GM18505 (cell line): ENCODE measurements at regions not wholly inside any gene's neighbourhood (a gene's known extent, or its start where the extent isn't known, plus 50 kb on each side); places are given as distances from the start of the nearest gene placed in this dataset.

Experiments
- ATAC-seq: cut with Tn5 transposase; IDR thresholded peaks from one replicate; pipeline ENCODE4 v1.9.1; 2021; ENCODE audit not compliant: unreplicated experiment
- POLR2A ChIP-seq: IDR thresholded peaks from 4 replicates; pipeline ENCODE4 v1.6.1; 2011; ENCODE audit warnings: borderline replicate concordance; ENCODE audit not compliant: insufficient read depth, insufficient read length; ENCODE audit errors: extremely low read depth

DNA sequence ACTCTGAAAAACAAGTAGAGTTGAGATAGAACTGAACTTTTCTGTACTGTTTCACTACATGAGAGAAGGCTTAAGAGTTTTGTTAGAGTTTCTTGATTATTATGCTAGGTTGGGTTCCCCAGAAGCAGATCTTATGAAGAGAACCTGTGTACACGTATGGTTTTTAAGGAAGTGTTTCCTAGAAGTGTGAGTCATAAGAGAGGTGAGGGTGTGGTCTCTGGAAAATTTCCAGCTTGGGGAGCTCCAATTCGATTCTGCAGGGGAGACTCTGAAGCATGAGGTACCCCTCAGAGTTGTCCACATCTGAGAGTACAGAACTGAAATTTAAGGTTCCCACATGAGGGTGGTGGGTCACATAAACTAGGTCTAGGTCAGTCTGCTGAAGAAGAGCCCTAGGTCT, 83.3 kb upstream of the MAP2 start:
- TF ChIP-seq POLR2A: no peak
- no peak for ATAC-seq

GRCh38 chr2:209344349-209344748, 79.5 kb upstream of the MAP2 start:
- no peak for TF ChIP-seq POLR2A
- ATAC-seq: no peak

DNA sequence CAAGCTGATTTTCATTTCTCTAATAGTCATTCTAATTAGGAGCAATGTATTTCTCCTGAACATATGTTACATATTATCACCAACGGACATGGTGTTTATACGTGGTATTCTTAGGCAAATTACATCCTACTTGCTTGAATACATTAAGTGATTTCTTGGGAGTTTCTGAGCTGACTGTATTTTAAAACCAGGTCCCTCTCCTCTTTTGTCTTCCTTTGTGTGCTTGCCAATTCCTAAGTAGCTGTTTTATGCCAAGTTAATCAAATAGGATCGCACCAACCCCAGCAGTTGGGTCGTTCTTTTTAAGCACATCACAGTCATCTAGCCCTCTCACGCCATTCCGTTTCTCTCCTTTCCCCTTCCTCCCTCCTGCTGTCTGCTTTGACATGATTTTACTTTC, 75.4 kb upstream of the MAP2 start:
- TF ChIP-seq POLR2A: no peak
- ATAC-seq: no peak

DNA sequence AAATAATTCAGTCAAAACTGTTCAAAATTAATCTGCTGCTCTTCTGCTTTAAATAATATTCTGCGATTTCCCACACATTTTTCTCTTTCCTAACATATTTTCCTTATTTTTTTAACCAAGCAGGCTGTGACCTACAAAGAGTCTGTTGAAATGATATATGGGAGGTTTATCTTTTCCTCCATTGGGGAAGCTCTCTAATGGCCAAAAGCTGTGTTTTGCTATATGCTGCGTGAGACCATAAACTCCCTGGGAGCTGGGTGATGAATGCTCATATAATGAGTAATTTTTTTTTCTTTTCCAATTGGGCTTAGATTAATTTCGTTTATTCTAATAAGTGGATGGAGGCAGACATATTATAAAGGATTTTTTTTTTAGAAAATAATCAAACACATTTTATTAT, 72.2 kb upstream of the MAP2 start:
- TF ChIP-seq POLR2A: no peak
- no peak for ATAC-seq

DNA sequence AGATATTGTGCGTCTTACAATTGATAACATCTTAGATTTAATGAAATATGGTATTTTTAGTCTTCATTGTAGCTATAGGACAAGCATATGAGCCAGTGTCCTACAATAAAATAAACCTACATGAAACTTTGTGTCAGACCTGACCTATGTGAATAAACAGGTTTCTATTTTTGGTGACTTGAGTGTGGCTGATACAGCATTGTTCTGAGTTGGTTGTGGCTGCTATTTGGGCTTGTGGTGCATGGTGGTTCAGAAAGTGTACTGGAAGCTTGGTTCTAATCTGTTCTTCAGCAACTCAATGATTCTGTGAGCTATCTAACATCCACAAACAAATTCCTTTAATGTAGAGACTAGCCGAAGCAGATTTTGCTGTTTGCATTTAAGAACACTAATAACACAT, 64.9 kb upstream of the MAP2 start:
- no peak for ATAC-seq
- TF ChIP-seq POLR2A: no peak

GRCh38 chr2:209367075-209367747, 56.6 kb upstream of the MAP2 start:
- TF ChIP-seq POLR2A: no peak
- no peak for ATAC-seq

DNA sequence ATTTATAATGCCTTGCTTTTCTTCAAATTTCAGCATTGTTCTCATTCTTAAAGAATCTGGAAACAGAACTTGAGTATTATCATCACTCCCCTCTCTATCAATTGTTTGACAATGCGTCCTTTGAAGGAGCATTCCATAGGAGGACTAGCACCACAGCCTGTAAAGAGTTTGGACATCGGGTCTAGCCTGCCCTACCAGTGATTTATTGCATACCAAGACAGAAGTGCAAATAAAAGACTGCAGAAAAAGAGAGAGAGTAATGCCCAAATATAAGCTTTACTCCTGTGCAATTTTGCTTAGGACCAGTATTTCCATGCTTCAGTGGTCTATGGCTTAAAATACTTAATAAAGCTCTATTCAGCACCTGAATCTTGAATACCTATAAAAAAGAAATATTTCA, 55.4 kb upstream of the MAP2 start:
- TF ChIP-seq POLR2A: no peak
- ATAC-seq: no peak

- no peak for TF ChIP-seq POLR2A
- peak; percentile 97 for ATAC-seq
Measured at GRCh38 chr2:209368914-209369313, 54.9 kb upstream of the MAP2 start.

DNA sequence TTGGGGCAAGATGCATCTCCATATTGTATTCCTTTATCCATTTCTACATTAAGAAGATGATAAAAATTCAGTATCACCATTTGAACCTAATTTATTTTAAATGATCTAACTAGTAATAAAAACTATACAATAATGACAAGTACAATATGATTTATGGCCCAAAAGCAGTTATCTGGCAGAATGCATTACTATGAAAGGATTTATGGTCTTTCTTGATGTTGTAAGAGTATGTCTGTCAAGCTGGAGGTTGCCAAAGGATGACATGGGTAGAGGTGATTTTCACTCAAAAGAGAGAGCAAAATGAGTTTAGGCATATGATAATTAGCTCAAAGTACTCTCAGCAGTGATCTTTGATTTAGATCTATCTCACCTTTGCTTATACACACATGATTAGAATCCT, 54.2 kb upstream of the MAP2 start:
- ATAC-seq: no peak
- TF ChIP-seq POLR2A: no peak

DNA sequence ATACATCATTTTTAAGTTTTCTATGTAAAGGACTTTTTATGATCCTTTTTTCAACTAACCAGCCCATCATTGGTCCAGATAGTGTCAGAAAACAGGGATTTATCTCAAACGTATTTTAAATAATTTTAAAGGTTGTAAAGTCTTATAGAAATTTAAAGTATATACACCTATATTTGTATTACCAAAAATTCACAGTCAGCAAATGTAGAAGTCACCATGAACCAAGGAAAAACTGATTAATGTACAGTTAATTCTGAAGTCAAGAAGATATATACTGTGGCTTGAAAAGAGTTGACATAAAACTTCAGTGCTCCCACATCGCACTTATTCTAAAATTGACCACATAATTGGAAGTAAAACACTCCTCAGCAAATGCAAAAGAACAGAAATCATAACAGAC, 52.4 kb upstream of the MAP2 start:
- no peak for ATAC-seq
- TF ChIP-seq POLR2A: no peak
